GM19239 (cell line): ENCODE measurements at regions not wholly inside any gene's neighbourhood (a gene's known extent, or its start where the extent isn't known, plus 50 kb on each side); places are given as distances from the start of the nearest gene placed in this dataset.
"Not testable (repeated sequence)": the region's sequence is repeated elsewhere in the genome, so short reads cannot be mapped to it uniquely, and the experiment has no call there.

ENCODE experiments used
- DNase-seq: peaks from one replicate; pipeline ENCODE4 v3.0.0; 2011; ENCODE audit warnings: low spot score; ENCODE audit not compliant: insufficient read length
- FAIRE-seq: peaks from 2 replicates; lab custom pipeline; 2011; peaks lifted over from hg19 to GRCh38; lab: Jason Lieb, UNC

DNA sequence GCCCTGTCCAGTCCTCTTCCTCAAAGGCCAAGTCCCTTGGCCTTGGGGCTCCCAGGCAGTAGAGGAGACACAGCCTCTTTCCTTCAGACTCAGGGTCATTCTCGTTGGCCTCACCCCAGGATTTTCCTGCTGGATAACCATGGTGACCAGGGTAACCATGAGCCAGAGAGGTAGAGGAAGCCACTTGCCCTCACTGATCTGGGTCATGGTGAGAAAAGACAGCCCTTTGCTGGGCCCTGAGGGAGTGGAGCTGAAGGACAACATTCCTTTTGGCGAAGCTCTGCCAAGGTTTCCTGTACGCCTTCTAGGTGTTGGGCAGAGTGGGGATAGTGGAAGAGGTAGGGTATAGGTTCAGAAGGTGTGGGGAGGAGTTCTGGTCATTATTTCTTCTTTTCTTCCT is 53.1 kb upstream of the WNT4 start:
- DNase-seq (no peak), FAIRE-seq (no peak)

DNA sequence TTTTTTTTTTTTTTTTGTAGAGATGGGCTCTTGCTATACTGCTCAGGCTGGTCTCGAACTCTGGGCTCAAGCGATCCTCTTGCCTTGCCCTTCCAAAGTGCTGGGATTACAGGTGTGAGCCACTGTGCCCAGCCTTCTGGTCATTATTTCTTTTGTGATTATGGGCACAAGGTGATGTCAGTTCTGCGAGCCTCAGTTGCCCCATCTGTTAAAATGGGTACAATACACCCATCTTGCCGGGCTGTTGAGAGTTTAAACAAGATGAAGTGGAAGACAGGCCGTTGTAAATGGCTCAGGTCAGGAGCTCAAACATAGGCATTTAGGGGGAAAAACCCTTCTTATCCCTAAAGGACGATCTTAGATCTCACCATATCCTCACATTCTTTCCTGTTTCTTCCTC is 53.7 kb upstream of the WNT4 start:
- no peak for FAIRE-seq
- DNase-seq: no peak

GRCh38 chr1:22197644-22198043 is 54.7 kb upstream of the WNT4 start:
- FAIRE-seq (no peak), DNase-seq (no peak)

- no peak for DNase-seq
- FAIRE-seq: no peak
These were observed 58.1 kb upstream of the WNT4 start for GRCh38 chr1:22201023-22201422.

GRCh38 chr1:22203335-22203734 is 60.4 kb upstream of the WNT4 start:
- DNase-seq (no peak), FAIRE-seq (no peak)

- DNase-seq (no peak), FAIRE-seq (no peak)
These were observed 61.4 kb upstream of the WNT4 start for GRCh38 chr1:22204057-22204840.

DNA sequence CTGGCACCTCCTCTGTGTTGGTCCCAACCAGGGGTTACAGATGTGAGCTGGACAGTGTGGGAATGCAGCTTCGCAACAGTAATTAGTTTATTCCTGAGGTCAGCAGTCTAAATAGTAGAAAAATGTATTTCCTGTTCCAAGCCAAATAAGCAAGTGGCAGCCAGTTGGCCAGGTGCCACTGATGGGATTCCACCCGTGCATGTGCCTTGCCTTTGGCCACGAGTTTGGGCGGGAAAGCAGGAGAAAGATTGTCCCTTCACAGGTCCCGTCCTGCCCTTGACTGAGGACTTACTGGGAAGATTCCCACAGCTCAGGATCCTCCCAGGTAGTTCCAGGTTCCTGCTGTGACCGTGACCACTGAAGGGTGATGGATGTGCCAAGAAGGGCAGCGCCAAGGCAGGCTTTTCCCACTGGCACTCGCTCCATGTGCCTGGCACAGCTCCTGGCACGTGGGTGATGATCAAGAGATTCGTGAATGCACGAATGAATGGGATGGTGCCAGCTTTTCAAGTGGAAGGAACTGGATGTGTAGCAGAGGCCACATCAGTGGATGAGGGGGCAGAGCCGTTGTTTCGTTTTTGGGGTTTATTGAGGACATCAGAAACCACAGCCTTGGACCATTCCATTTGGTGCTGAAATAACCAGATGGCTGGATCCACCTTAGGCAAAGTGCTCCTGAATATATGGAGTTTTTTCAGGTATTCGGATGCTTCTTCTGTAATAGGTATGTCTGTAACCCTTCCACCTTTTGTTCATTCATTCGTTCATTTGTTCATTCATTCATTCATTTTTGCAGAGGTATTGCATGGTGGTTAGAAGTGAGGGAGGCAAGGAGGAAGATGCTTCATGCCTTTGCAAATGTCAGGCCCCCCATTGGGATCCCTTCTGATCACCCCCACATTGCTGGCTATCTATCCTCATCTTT is 62.4 kb upstream of the WNT4 start:
- DNase-seq (no peak), FAIRE-seq (no peak)

DNA sequence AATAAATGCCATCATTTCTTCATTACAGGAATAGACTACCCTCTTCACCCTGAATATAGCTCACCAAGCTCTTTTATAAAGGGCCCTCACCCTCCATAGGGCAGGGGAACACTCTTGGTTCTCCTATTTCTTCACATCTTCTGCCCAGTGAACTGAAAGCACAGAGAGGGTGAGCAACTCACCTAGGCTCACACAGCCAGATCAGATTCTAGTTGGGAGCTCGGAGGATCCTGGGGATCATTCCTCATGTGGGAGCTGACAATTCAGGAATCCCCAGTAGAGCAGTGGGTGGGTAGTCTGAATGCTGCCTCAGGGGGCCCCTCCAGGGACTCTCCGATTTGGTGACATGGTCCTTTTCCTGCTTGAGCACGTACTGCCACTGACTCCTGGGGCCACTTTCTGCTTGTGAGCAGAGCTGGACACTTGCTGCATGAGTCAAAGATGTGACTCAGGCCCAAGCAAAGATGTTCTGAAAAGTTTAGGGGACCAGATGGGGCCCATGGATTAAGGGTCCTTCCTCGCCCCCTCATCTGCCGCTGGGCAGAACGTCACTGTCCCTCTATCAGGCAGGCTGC is 63.7 kb upstream of the WNT4 start:
- FAIRE-seq (no peak), DNase-seq (no peak)

DNA sequence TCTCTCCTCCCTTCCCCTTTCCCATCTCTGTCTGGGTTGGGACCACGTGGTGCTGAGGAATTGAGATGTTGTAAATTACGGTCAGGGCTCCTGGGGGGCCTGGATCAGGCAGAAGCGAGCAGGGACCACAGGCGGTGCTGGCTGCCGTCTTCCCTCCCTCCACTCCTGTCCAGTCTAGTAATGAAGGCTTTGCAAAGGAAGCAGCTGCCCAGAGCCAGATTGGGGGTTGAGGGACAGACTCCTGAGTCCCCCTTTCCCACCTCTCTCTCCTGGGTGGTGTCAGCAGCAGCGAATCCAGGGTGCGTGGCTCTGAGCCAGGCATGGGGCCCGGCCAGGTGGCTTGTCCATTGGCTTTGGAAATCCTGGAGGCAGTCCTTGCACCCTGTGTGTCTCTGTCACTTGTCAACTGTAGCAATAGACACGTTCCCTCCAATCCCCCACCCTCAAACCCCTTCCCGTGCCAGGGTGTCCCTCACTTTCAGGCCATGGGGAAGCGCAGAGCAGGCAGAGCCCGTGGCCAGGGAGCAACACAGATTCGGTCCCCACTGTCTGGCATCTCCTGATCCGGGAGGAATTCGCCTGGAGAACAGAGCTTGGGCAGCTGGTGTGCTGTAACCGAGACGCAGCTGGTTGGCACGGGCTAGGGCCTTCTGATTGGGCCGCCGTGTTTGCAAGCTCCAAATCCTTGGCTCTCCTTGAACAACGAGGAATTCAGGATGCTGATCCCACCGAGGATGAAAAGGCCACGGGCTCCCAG is 64.8 kb upstream of the WNT4 start:
- DNase-seq (no peak), FAIRE-seq (no peak)

DNA sequence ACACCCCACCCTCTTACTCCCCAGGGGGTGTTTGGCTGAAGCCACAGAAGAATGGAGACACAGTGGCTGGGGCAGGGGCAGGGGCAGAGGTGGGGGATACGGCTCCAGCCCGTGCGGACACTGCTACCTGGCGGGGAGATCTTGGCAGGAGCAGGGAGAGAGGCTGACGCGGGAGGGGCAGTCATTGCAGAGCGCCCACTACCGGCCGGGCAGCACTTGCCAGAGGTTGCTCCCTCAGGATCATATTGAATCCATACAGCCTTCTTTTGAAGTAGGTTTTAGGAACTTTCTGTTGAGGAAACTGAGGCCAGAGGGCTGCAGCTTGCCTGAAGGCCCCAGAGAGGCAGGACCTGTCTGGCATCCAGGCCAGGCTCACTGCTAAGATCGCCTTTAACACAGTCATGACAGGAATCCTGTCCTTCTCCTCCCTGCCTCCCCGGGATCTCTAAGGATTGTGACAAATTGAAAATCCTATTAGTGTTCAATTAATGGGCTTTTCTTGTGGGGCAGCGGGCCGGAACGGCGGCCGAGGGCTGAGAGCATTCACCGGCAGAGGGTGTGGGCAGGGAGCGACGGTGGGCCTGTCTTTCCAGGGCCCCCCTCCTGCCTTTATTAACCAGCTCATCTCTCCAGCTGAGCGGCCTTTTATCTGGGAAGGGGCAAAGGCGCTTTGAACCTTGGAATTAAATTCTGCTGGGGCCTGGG is 65.5 kb upstream of the WNT4 start:
- FAIRE-seq (no peak), DNase-seq (no peak)

DNA sequence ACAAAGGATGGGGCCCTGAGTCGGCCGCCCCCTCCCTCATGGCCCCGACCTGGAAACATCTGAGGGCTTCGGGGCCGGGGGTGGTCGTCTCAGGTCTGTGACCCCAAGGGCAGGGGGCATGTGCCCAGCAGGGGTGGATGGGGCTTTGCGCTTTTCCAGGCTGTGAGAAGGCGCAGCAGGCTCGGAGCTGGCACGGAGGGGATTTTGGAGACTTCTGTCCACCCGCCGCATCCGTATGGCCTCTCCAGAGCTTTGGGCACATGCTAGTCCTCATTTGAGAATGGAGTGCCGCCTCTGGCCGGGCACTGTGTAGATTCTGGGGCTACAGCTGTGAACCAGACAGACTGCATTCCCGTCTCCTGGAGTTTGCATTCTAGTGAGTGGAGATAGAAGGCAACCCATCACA is 66.1 kb upstream of the WNT4 start:
- no peak for FAIRE-seq

GRCh38 chr1:22210176-22210575 is 67.3 kb upstream of the WNT4 start:
- FAIRE-seq (no peak), DNase-seq (no peak)

More for the DNA sequence above, 66.1 kb upstream of the WNT4 start:
- no peak for DNase-seq

DNA sequence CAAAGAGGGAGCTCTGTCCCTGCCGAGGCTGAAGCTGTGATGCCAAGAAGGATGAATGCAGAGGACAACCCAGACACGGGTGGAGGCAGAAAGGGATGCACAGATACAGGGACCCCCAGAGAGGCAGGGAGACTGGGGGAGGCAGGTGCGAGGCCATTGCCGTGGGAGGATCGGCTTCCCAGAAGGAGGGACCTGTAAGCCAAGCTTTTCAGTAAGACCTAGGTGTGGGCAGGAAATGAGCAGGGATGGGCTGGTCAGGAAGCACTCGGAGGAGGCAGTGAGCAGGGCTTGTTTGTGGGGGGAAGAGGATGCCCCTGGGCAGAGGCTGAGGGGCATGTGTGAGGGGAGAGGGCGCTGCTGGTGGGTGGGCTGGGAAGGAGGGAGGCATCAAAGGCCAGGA is 67.7 kb upstream of the WNT4 start:
- DNase-seq (no peak), FAIRE-seq (no peak)

DNA sequence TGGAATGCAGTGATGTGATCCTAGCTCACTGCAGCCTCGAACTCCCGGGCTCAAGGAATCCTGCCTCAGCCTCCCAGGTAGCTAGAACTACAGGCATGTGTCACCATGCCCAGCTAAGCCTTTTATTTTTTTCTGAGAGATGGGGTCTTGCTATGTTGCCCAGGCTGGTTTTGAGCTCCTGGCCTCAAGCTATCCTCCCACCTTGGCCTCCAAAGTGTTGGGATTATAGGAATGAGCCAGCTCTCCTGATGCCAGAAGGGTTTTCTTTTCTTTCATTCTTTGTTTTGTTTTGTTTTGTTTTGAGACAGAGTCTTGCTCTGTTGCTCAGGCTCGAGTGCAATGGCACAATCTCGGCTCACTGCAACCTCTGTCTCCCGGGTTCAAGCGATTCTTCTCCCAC is 68.6 kb upstream of the WNT4 start:
- FAIRE-seq, DNase-seq: not testable (repeated sequence)

DNA sequence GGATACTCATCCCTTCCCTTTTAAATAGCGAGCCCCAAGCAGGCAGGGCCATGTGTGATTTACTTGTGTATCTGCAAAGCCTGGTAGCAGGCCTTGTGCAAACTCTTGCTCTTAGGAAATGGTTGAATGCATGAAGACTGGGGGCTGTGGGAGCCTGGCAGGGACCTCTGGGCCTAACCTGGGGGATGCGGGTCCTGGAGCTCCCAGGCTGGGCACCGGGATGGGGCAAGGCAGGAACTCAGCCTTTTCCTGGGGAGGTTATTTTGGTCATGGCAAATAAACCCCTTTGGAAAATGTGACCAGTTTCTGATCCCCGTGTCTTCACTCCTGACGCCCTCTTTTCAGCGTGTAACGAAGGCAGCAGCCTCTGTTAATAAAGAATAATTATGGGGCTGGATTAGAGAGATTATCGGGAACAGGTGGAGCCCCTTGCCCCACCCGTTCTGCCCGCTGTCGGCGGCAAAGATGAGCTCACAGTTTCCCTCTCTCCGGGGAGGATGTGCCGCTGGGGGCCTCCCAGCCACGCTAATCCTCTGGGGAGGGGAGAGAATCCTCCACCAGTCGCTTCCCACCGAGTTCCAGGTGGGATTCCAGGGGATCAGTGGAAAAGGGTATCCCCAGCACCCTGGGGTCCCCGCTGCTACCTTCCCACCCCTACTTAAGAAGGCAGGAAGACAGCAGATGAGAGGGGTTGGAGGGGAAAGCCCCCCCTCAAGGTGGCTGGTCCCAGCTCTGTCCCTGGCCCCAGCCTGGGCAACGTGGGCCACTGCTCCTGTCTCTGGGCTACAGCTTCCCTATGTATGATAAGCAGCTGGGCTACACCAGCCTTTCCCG is 69.7 kb upstream of the WNT4 start:
- FAIRE-seq (no peak), DNase-seq (no peak)

DNA sequence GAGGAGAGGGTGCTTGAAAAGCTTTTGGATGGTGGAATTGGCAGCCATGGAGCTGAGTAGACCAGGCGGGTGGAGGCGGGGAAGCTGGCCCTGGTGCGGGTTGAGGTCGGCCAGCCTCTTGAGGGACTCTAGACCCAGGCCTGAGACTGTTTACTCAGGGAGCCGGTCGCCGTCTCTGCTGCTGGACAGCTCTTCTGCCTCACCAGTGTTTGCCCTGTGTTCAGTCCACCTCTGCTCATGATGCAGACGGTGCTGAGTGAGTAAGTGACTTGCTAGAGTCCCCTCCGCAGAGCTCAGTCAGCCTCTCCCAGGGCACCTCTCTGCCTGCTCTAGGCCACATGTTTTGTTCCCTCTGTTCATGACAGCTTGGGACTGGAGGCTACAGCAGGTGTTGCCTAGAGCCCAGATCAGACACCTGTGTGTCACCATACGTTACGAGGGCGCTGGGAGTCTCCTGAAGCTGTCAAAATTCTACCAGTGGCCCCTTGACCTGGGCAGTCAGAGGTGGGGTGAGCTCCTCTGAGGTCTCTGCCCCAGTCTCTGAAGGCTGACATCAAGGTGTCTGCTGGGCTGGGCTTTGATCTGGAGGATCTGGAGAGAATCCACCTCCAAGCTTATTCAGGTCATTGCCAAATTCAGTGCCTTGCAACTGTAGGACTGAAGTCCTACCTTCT is 73.5 kb upstream of the WNT4 start:
- no peak for FAIRE-seq
- no peak for DNase-seq

GRCh38 chr1:22216966-22217365 is 74.1 kb upstream of the WNT4 start:
- DNase-seq: no peak
- no peak for FAIRE-seq

- FAIRE-seq: no peak
These were observed 75.0 kb upstream of the WNT4 start for GRCh38 chr1:22217811-22218460.

More at GRCh38 chr1:22217811-22218460, 75.0 kb upstream of the WNT4 start:
- no peak for DNase-seq
